T-helper 1 cell treated with Interleukin-12 subunit alpha and Interleukin-12 subunit beta and Interleukin-4 antibody, amounts not matched to agents 30 μg/mL and 1 μg/mL, for 36 hours (primary cell): ENCODE measurements at regions not wholly inside any gene's neighbourhood (a gene's known extent, or its start where the extent isn't known, plus 50 kb on each side); places are given as distances from the start of the nearest gene placed in this dataset.
"Not testable (repeated sequence)": the region's sequence is repeated elsewhere in the genome, so short reads cannot be mapped to it uniquely, and the experiment has no call there.

Experiments
- H3K27ac Mint-ChIP-seq: one replicate; pipeline ENCODE4 v1.8.0; 2021; ENCODE audit warnings: mild to moderate bottlenecking, mixed read lengths
- H3K27me3 Mint-ChIP-seq: one replicate; pipeline ENCODE4 v1.8.0; 2021; ENCODE audit warnings: low read depth, mixed read lengths
- H3K36me3 Mint-ChIP-seq: one replicate; pipeline ENCODE4 v1.8.0; 2021; ENCODE audit warnings: low read depth, mixed read lengths
- H3K4me1 Mint-ChIP-seq: one replicate; pipeline ENCODE4 v1.8.0; 2021; ENCODE audit warnings: low read depth, mixed read lengths
- H3K4me3 Mint-ChIP-seq: one replicate; pipeline ENCODE4 v1.8.0; 2021; ENCODE audit warnings: mild to moderate bottlenecking, moderate library complexity, mixed read lengths
- H3K9me3 Mint-ChIP-seq: one replicate; pipeline ENCODE4 v1.8.0; 2021; ENCODE audit warnings: mixed read lengths

DNA sequence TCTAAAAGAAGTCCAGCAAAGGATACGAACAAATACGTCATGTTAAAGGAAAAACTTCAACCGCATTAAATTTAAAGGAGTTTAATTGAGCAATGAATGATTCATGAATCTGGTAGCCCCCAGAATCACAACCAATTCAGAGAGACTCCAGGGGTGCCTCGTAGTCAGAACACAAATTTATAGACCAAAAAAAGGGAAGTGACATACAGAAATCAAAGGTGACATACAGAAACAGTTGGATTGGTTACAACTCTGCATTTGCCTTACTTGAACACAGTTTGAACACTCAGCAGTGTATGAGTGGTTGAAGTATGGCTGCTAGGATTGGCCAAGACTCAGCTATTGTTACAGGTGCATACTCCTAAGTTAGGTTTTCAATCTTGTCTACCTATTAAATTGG, 59.5 kb upstream of the SERP2 start:
- H3K9me3 Mint-ChIP-seq, H3K36me3 Mint-ChIP-seq, H3K4me1 Mint-ChIP-seq, H3K4me3 Mint-ChIP-seq, H3K27me3 Mint-ChIP-seq, H3K27ac Mint-ChIP-seq: not testable (repeated sequence)

DNA sequence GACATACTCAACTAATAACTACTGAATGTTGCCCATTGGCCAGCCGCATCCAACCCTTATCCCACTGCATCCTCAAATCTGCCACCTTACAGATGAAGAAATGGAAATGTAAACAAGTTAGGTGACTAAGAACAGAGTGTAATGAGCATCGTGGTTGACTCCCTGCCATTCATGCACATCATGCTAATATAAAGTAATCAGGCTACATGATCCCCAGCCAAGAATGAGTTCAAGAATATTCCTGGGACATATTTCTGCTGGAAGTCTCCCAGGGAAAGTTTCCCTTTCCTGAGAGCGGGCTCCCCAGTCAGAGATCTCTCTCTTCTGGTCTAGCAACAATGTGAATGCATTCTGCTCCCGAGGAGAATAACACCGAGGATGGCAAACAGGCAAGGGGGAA, 55.9 kb upstream of the SERP2 start:
- no peaks in the 10 kb centered on the region for H3K4me1 Mint-ChIP-seq
- no peaks in the 10 kb centered on the region for H3K36me3 Mint-ChIP-seq
- H3K27ac Mint-ChIP-seq, result no peak overlapping the region

DNA sequence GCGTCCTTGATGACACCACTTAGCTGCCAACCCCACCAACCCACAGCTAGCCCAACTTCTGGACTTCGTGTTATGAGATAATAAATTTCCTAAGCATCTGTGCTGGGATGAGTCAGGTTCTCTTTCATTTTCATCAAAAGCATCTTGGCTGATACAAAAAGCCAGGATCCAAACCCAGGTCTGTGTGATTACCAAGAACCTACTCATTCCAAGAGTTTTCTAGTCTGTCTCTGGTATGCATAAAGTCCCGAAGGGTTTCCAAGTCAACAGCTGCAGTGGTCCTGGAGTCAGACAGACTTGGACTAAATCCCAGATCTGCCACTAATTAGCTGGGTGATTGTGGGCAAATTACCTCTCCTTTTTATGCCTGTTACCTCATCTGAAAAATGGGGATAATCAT, 55.5 kb upstream of the SERP2 start:
- Mint-ChIP-seq H3K36me3 (no peaks in the 10 kb centered on the region), H3K27ac (no peak overlapping the region), H3K9me3 (peaks cover 9% of the 10 kb centered on the region), H3K27me3 (peaks cover 10% of the 10 kb centered on the region), H3K4me1 (no peaks in the 10 kb centered on the region), H3K4me3 (no peak overlapping the region)

More for the DNA sequence above, 55.9 kb upstream of the SERP2 start:
- no peak overlapping the region for H3K4me3 Mint-ChIP-seq
- peaks cover 9% of the 10 kb centered on the region for H3K9me3 Mint-ChIP-seq
- peaks cover 11% of the 10 kb centered on the region for H3K27me3 Mint-ChIP-seq

DNA sequence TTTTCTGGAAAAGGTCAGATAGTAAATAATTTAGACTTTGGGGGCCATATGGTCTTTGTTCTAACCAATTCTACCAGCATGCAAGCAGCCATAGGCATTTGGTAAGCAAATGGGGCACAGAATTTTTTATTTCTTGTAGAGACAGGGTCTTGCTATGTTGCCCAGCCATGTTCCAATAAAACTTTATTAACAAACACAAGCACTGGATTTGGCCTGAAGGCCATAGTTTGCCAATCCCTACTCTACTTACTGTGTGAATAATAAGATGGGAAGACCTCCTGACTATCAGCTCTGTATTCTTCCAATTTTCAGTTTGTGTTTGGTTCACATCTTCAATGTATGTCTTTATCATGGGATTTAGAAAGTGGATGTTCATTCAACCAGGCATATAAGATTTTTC, 53.0 kb upstream of the SERP2 start:
- Mint-ChIP-seq H3K4me3 (no peak overlapping the region), H3K36me3 (no peaks in the 10 kb centered on the region), H3K27me3 (peaks cover 4% of the 10 kb centered on the region), H3K9me3 (peaks cover 9% of the 10 kb centered on the region), H3K27ac (no peak overlapping the region), H3K4me1 (no peaks in the 10 kb centered on the region)

DNA sequence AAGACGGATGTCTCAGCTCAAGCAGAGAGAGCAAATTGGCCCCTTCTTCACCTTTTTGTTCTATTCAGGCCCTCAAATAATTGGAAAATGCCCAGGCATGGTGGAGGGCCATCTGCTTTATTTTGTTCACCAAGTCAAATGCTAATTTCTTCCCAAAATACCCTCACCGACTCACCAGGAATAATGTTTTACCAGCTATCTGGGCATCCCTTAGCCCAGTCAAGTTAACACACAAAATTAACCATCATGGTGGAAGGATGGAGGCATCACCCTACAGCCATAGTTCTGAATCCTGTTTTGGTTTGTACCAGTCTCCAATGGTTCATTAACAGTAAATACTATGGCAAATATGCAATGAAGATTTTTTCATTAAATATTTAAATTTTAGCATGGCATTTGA, 51.7 kb upstream of the SERP2 start:
- no peak overlapping the region for H3K4me3 Mint-ChIP-seq
- H3K9me3 Mint-ChIP-seq, result peaks cover 9% of the 10 kb centered on the region
- H3K27ac Mint-ChIP-seq, result no peak overlapping the region
- no peaks in the 10 kb centered on the region for H3K4me1 Mint-ChIP-seq
- no peaks in the 10 kb centered on the region for H3K36me3 Mint-ChIP-seq
- peaks cover 4% of the 10 kb centered on the region for H3K27me3 Mint-ChIP-seq

DNA sequence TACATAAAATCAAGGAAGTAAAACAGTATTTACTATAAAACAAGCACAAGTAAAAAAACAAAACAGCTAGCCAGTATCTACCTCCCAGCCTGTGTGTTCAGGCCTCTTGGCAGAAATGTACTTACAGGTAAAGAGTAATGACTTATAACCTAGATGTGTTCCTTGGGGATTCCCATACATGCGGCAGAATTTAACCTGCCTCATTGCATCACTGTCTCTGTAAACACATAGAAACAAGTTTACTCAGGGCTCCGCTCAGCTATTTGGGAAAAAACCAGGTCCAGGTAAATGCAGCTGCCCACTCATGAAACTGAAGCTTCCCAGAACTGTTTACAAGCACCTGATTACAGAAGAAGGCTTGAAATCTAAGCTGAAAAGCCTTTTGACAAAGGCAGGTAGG, 50.7 kb upstream of the SERP2 start:
- Mint-ChIP-seq H3K4me3 (no peak overlapping the region), H3K36me3 (no peaks in the 10 kb centered on the region), H3K9me3 (peaks cover 9% of the 10 kb centered on the region), H3K27me3 (peaks cover 4% of the 10 kb centered on the region), H3K27ac (no peak overlapping the region), H3K4me1 (no peaks in the 10 kb centered on the region)

DNA sequence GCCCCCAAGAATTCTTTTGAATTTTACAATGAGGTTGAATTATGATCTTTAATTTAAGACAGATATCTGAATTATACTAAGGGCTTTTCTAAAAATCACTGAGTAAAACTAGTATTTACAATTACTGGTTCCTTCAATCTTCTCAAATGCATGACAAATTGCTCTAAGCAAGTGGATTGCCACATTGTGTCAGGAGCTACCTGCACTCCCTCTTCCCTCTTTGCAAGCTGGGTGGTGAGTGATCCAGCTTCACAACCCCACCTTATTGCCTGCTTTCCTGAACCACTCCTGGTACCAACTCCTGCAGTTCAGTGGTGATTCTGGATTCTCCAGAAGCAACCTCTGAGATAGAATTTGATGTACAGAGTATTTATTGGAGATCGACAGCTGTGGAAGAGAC, 49.9 kb upstream of the SERP2 start:
- H3K9me3 Mint-ChIP-seq, result peaks cover 15% of the 10 kb centered on the region
- no peaks in the 10 kb centered on the region for H3K4me1 Mint-ChIP-seq
- H3K4me3 Mint-ChIP-seq, result no peak overlapping the region
- peaks cover 4% of the 10 kb centered on the region for H3K27me3 Mint-ChIP-seq
- no peaks in the 10 kb centered on the region for H3K36me3 Mint-ChIP-seq
- H3K27ac Mint-ChIP-seq, result no peak overlapping the region
